ENCODE measurements at regions not wholly inside any gene's neighbourhood (a gene's known extent, or its start where the extent isn't known, plus 50 kb on each side); places are given as distances from the start of the nearest gene placed in this dataset.

DNA sequence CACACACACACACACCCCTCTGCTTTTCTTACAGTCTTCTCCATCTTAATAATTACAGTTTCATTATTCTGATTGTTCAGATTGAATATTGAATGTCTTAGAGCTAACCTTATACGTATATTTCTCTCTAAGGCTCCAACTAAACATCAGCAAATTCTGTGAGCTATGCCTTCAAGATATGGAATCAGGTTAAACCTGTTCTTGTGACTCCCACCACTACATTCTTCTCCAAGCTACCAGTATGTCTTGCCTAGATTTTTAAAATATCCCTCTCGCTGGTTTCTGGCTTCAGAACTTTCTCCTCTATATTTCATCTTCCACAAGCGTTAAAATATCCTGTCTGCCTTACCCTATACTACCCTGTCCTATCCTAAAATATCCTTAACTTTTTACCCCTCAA, 1346.4 kb upstream of the CDH2 start:
- H4K5ac ChIP-seq (ENCODE audit: insufficient read length, low read depth, low read length) = no peak overlapping the region
- H3K27ac ChIP-seq (ENCODE audit: insufficient read length, low read depth, low read length) = no peak overlapping the region
- H3K56ac ChIP-seq (ENCODE audit: insufficient read length, low read depth, low read length) = no peak overlapping the region
- WGBS (ENCODE audit: extremely low coverage, insufficient read length, low lambda C conversion rate) = no CpG with 5 or more reads among the region's 3 CpGs
- H2BK12ac ChIP-seq (ENCODE audit: insufficient read length, low read depth, low read length) = no peak overlapping the region
- H3K14ac ChIP-seq (ENCODE audit: insufficient read depth, low read length) = no peak overlapping the region
- Mint-ChIP-seq H3K27ac (no peak overlapping the region), H3K9me3 (no peaks in the 10 kb centered on the region), H3K36me3 (ENCODE audit: insufficient read depth in 1 of 3, low read depth in 3 of 3) (no peaks in the 10 kb centered on the region), H3K4me1 (peaks cover 4% of the 10 kb centered on the region in 2 experiments; a peak in 2 of 4 replicates), H3K27me3 (ENCODE audit: low read depth) (no peaks in the 10 kb centered on the region), H3K4me3 (no peak overlapping the region)
- no peak overlapping the region for H3T11ph ChIP-seq (ENCODE audit: low read length)
- H3K9me3 ChIP-seq (ENCODE audit: control insufficient read depth, low read depth, low read length) = no peaks in the 10 kb centered on the region
- no peaks in the 10 kb centered on the region for H3K79me1 ChIP-seq (ENCODE audit: insufficient read depth, low read depth, low read length, poor library complexity, severe bottlenecking)
- H3K79me2 ChIP-seq (ENCODE audit: insufficient read depth, low read length) = no peaks in the 10 kb centered on the region
- H2BK15ac ChIP-seq (ENCODE audit: low read depth, low read length) = no peak overlapping the region
- no peaks in the 10 kb centered on the region for H3K4me1 ChIP-seq (ENCODE audit: insufficient read depth, low read length)
- H2AFZ ChIP-seq (ENCODE audit: low read length) = no peak overlapping the region
- H3K23ac ChIP-seq (ENCODE audit: insufficient read length, low read depth, low read length) = no peak overlapping the region
- H3K4ac ChIP-seq (ENCODE audit: low read depth, low read length) = no peak overlapping the region
- no peak overlapping the region for H3K18ac ChIP-seq (ENCODE audit: insufficient read length, low read depth, low read length)
- no peak overlapping the region for H2BK120ac ChIP-seq (ENCODE audit: low read depth, low read length, poor library complexity, severe bottlenecking)
- DNase-seq = no peak
- no peak overlapping the region for H3K9ac ChIP-seq (ENCODE audit: extremely low read depth, insufficient read length, low read length)
- TF ChIP-seq, protein P1, sequence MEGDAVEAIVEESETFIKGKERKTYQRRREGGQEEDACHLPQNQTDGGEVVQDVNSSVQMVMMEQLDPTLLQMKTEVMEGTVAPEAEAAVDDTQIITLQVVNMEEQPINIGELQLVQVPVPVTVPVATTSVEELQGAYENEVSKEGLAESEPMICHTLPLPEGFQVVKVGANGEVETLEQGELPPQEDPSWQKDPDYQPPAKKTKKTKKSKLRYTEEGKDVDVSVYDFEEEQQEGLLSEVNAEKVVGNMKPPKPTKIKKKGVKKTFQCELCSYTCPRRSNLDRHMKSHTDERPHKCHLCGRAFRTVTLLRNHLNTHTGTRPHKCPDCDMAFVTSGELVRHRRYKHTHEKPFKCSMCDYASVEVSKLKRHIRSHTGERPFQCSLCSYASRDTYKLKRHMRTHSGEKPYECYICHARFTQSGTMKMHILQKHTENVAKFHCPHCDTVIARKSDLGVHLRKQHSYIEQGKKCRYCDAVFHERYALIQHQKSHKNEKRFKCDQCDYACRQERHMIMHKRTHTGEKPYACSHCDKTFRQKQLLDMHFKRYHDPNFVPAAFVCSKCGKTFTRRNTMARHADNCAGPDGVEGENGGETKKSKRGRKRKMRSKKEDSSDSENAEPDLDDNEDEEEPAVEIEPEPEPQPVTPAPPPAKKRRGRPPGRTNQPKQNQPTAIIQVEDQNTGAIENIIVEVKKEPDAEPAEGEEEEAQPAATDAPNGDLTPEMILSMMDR (conservative IDR thresholded peaks at IDR 0.05) = no peak
- no peak overlapping the region for H2BK5ac ChIP-seq (ENCODE audit: insufficient read length, low read length)
- no peaks in the 10 kb centered on the region for H4K20me1 ChIP-seq (ENCODE audit: control insufficient read depth, insufficient read depth, insufficient read length)
- H3K23me2 ChIP-seq (ENCODE audit: insufficient read length, low read depth, low read length, poor library complexity, severe bottlenecking) = no peaks in the 10 kb centered on the region
- no peak overlapping the region for H2BK20ac ChIP-seq (ENCODE audit: low read depth, low read length, poor library complexity, severe bottlenecking)
- H3K4me2 ChIP-seq (ENCODE audit: insufficient read depth, insufficient read length, low read length) = no peak overlapping the region
- H2AK5ac ChIP-seq (ENCODE audit: insufficient read length, low read length) = no peak overlapping the region
- H4K91ac ChIP-seq (ENCODE audit: insufficient read length, low read depth, low read length) = no peak overlapping the region
- no peaks in the 10 kb centered on the region for H3K27me3 ChIP-seq (ENCODE audit: insufficient read depth, low read length)
- H4K8ac ChIP-seq (replicated peaks; ENCODE audit: insufficient read length, low read depth, low read length) = no peak overlapping the region
